ENCODE measurements at regions not wholly inside any gene's neighbourhood (a gene's known extent, or its start where the extent isn't known, plus 50 kb on each side); places are given as distances from the start of the nearest gene placed in this dataset.
A peak's percentile ranks its signal among the peaks of the same experiment; 100 is the strongest.

GRCh38 chr5:32869216-32869615 lies 158.1 kb downstream of the NPR3 start:
- Histone ChIP-seq H4K20me1 (ENCODE audit: insufficient read depth) (no peaks in the 10 kb centered on the region), H3K79me2 (ENCODE audit: insufficient read depth) (no peaks in the 10 kb centered on the region), H3K4me2 (no peak overlapping the region), H3K9me2 (no peaks in the 10 kb centered on the region), H3K4me1 (ENCODE audit: control insufficient read depth in 1 of 2, insufficient read depth in 2 of 2, low read depth in 1 of 2, low read length in 1 of 2) (no peaks in the 10 kb centered on the region), H3K9me3 (peaks cover 8% of the 10 kb centered on the region; the same call in 1 of the 2 replicates), H3K27ac (ENCODE audit: low read depth in 2 of 2, low read length in 1 of 2) (peak overlapping the region in 1 of 2 experiments; percentile 17; a peak in 1 of 4 replicates), H3K4me3 (ENCODE audit: low read depth in 2 of 2, low read length in 1 of 2) (no peak overlapping the region), H3F3A (replicated peaks; ENCODE audit: insufficient read depth) (peaks cover 3% of the 10 kb centered on the region), H3K9ac (no peak overlapping the region), H2AFZ (ENCODE audit: low read depth) (no peak overlapping the region), H3K27me3 (ENCODE audit: insufficient read depth) (no peaks in the 10 kb centered on the region), H3K36me3 (replicated peaks in 1 of 2; ENCODE audit: control insufficient read depth in 1 of 2, insufficient read depth in 2 of 2, low read length in 1 of 2) (peaks cover 0 to 14% of the 10 kb centered on the region in 2 experiments)
- POLR2A ChIA-PET, result no interaction called here
- CTCF ChIA-PET, result no interaction called here
- 27% methylated on average over 3 of the region's 3 CpGs for WGBS (ENCODE audit: low lambda C conversion rate)
- DNase-seq, result no peak
- TF ChIP-seq EZH2phosphoT487 (IDR thresholded peaks at IDR 0.05; ENCODE audit: borderline replicate concordance, low read depth) (no peak), PBX3 (IDR thresholded peaks at IDR 0.05) (no peak; the same call in 1 of the 2 replicates), GABPA (IDR thresholded peaks at IDR 0.05; ENCODE audit: low read depth) (no peak), FOSL2 (IDR thresholded peaks at IDR 0.05; ENCODE audit: borderline replicate concordance, low read depth) (peak; percentile 80), MAX (IDR thresholded peaks at IDR 0.05; ENCODE audit: low read depth) (no peak), TAF1 (IDR thresholded peaks at IDR 0.05; ENCODE audit: borderline replicate concordance, low read depth, low read length) (no peak), IRF3 (IDR thresholded peaks at IDR 0.05; ENCODE audit: low read depth, low read length) (no peak), NRF1 (IDR thresholded peaks at IDR 0.05; ENCODE audit: low read depth, low read length) (no peak), MEF2A (IDR thresholded peaks at IDR 0.05; ENCODE audit: borderline replicate concordance, low read depth) (no peak), REST (IDR thresholded peaks at IDR 0.05; ENCODE audit: low read depth, low read length) (no peak), EP300 (IDR thresholded peaks at IDR 0.05; ENCODE audit: borderline replicate concordance in 1 of 2, low read depth in 1 of 2, low read length in 1 of 2) (peak in 1 of 2 experiments; percentile 65; a peak in 1 of 4 replicates), RXRA (IDR thresholded peaks at IDR 0.05; ENCODE audit: borderline replicate concordance, low read depth) (peak; percentile 67; the same call in 1 of the 2 replicates), YY1 (IDR thresholded peaks at IDR 0.05; ENCODE audit: low read depth) (no peak), CTCF (IDR thresholded peaks at IDR 0.05) (no peak), TEAD4 (IDR thresholded peaks at IDR 0.05; ENCODE audit: borderline replicate concordance, insufficient read depth) (peak; percentile 65; the same call in 1 of the 2 replicates), ELF1 (IDR thresholded peaks at IDR 0.05) (no peak), USF2 (IDR thresholded peaks at IDR 0.05; ENCODE audit: borderline replicate concordance, low read depth, low read length) (no peak), JUND (IDR thresholded peaks at IDR 0.05) (peak; percentile 76), USF1 (IDR thresholded peaks at IDR 0.05; ENCODE audit: borderline replicate concordance, low read depth) (no peak), SIN3A (IDR thresholded peaks at IDR 0.05; ENCODE audit: borderline replicate concordance, low read depth, low read length) (no peak), FOXM1 (IDR thresholded peaks at IDR 0.05; ENCODE audit: low read depth) (no peak), TCF12 (IDR thresholded peaks at IDR 0.05) (peak; percentile 86), NFIC (IDR thresholded peaks at IDR 0.05; ENCODE audit: borderline replicate concordance) (peak; percentile 26; the same call in 1 of the 2 replicates), MXI1 (IDR thresholded peaks at IDR 0.05; ENCODE audit: low read depth, low read length) (no peak), RAD21 (IDR thresholded peaks at IDR 0.05; ENCODE audit: low read length) (no peak), RFX5 (IDR thresholded peaks at IDR 0.05; ENCODE audit: low read length) (no peak)
